ENCODE measurements at regions not wholly inside any gene's neighbourhood (a gene's known extent, or its start where the extent isn't known, plus 50 kb on each side); places are given as distances from the start of the nearest gene placed in this dataset.

- TF ChIP-seq, protein P1, sequence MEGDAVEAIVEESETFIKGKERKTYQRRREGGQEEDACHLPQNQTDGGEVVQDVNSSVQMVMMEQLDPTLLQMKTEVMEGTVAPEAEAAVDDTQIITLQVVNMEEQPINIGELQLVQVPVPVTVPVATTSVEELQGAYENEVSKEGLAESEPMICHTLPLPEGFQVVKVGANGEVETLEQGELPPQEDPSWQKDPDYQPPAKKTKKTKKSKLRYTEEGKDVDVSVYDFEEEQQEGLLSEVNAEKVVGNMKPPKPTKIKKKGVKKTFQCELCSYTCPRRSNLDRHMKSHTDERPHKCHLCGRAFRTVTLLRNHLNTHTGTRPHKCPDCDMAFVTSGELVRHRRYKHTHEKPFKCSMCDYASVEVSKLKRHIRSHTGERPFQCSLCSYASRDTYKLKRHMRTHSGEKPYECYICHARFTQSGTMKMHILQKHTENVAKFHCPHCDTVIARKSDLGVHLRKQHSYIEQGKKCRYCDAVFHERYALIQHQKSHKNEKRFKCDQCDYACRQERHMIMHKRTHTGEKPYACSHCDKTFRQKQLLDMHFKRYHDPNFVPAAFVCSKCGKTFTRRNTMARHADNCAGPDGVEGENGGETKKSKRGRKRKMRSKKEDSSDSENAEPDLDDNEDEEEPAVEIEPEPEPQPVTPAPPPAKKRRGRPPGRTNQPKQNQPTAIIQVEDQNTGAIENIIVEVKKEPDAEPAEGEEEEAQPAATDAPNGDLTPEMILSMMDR (conservative IDR thresholded peaks at IDR 0.05), result no peak
- no peak overlapping the region for H3K27ac ChIP-seq
These were observed 334.4 kb upstream of the ACTBL2 start for GRCh38 chr5:57817001-57817453.

DNA sequence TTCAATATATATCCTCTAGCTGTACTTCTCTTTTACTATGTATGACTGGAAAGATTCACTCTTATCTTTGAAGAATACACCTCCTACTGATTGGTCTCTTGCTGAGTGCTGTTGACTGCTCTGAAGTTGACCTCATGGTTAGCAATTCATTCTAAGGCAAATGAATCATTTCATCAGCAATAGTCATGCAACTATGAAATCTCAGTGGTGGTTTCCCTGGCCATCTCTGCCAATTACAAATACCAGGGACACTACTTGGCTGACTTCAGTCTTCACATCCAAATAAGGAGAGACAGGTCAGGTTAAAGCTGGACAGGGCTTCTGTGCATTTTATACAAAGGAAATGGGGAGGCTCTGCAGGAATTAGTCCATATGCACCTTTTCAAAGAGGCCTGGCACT, 333.5 kb upstream of the ACTBL2 start:
- H3K27ac ChIP-seq, result no peak overlapping the region
- TF ChIP-seq, protein P1 (conservative IDR thresholded peaks at IDR 0.05), result no peak

GRCh38 chr5:57805732-57806131, 323.1 kb upstream of the ACTBL2 start:
- no peak overlapping the region for H3K27ac ChIP-seq
- TF ChIP-seq, protein P1 (conservative IDR thresholded peaks at IDR 0.05), result no peak

- TF ChIP-seq, protein P1 (conservative IDR thresholded peaks at IDR 0.05), result no peak
- no peak overlapping the region for H3K27ac ChIP-seq
These were observed 322.6 kb upstream of the ACTBL2 start for GRCh38 chr5:57805170-57805569.

DNA sequence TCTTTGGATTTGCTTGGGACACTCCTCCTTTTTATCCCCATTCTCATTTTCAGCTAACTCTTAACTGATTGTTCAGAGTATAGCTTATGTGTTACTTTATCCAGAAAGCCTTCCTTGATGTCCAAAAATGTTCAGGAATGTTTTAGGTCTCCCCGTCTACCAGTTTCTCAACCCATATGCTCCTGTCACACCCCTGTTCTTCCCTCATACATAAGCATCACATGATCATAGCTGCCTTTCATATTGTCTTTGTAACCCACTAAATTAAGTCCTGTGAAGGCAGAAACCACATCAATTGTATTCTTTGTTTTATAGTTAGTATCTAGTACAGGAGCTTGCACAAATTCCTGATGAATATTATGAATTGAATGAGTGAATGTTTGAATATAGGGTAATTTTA, 321.9 kb upstream of the ACTBL2 start:
- TF ChIP-seq, protein P1 (conservative IDR thresholded peaks at IDR 0.05), result no peak
- no peak overlapping the region for H3K27ac ChIP-seq

DNA sequence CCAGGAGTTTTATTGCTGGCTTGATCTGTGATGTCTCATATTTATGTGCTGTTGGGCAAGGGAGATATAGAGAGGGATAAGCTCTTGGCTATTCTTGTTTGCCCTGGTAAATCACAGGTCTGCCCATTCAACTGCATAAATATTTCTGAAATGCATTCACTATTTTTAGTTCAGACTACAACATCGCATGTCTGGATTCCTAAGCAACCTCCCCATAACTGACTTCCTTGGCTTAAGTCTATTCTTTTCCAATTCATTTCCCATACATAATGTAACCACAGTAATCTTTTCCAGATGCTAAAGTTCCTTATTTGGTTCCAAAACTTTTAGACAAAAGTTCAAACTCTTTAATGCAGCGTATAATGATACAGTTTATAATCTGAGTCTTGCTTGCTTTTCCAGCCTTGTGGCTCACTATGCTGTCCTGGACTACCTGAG, 321.4 kb upstream of the ACTBL2 start:
- no peak overlapping the region for H3K27ac ChIP-seq
- TF ChIP-seq, protein P1 (conservative IDR thresholded peaks at IDR 0.05), result no peak

- no peak overlapping the region for H3K27ac ChIP-seq
- TF ChIP-seq, protein P1 (conservative IDR thresholded peaks at IDR 0.05), result no peak
These were observed 319.5 kb upstream of the ACTBL2 start for GRCh38 chr5:57802131-57802530.
